SKM-1 (cell line): ENCODE measurements at regions not wholly inside any gene's neighbourhood (a gene's known extent, or its start where the extent isn't known, plus 50 kb on each side); places are given as distances from the start of the nearest gene placed in this dataset.
"Not testable (repeated sequence)": the region's sequence is repeated elsewhere in the genome, so short reads cannot be mapped to it uniquely, and the experiment has no call there.

Experiments used
- DNase-seq: peaks from one replicate; lab custom pipeline; 2025; ENCODE audit not compliant: unreplicated experiment; lab: John Stamatoyannopoulos, UW

- no peak for DNase-seq
Observed at GRCh38 chr10:20407357-20407756, 489.8 kb downstream of the NEBL start.

- DNase-seq, result no peak
Observed at GRCh38 chr10:20406281-20407104, 490.6 kb downstream of the NEBL start.

- no peak for DNase-seq
Observed at GRCh38 chr10:20405761-20406160, 491.4 kb downstream of the NEBL start.

GRCh38 chr10:20405050-20405449 lies 492.1 kb downstream of the NEBL start:
- DNase-seq, result no peak

- no peak for DNase-seq
Observed at GRCh38 chr10:20399772-20400171, 497.3 kb downstream of the NEBL start.

- no peak for DNase-seq
Observed at GRCh38 chr10:20396701-20397100, 500.4 kb downstream of the NEBL start.

GRCh38 chr10:20396205-20396604 lies 500.9 kb downstream of the NEBL start:
- DNase-seq, result no peak

- DNase-seq, result no peak
Observed at GRCh38 chr10:20391629-20392028, 505.5 kb downstream of the NEBL start.

- DNase-seq, result no peak
Observed at GRCh38 chr10:20381761-20382160, 515.4 kb downstream of the NEBL start.

GRCh38 chr10:20380401-20380800 lies 516.7 kb downstream of the NEBL start:
- no peak for DNase-seq

- DNase-seq, result no peak
Observed at GRCh38 chr10:20372748-20373147, 524.4 kb downstream of the NEBL start.

- not testable (repeated sequence) for DNase-seq
Observed at GRCh38 chr10:20370977-20371533, 526.1 kb downstream of the NEBL start.

GRCh38 chr10:20369863-20370736 lies 527.0 kb downstream of the NEBL start:
- no peak for DNase-seq

GRCh38 chr10:20363684-20364083 lies 533.4 kb downstream of the NEBL start:
- DNase-seq, result no peak

- DNase-seq, result no peak
Observed at GRCh38 chr10:20355915-20356314, 539.7 kb downstream of the PLXDC2 start.

- DNase-seq, result no peak
Observed at GRCh38 chr10:20355011-20355410, 538.8 kb downstream of the PLXDC2 start.

GRCh38 chr10:20354166-20354565 lies 537.9 kb downstream of the PLXDC2 start:
- no peak for DNase-seq

GRCh38 chr10:20350509-20350908 lies 534.3 kb downstream of the PLXDC2 start:
- DNase-seq, result no peak

- no peak for DNase-seq
Observed at GRCh38 chr10:20343036-20343435, 526.8 kb downstream of the PLXDC2 start.
